Aorta (tissue), 5 donors: ENCODE measurements at regions not wholly inside any gene's neighbourhood (a gene's known extent, or its start where the extent isn't known, plus 50 kb on each side); places are given as distances from the start of the nearest gene placed in this dataset.

Source experiments
- ATAC-seq: fragments of 200-7000 bp; cut with Tn5 transposase; one replicate; pipeline ENCODE4 v1.9.1; 2022; ENCODE audit warnings: moderate library complexity; ENCODE audit not compliant: low FRiP score
- DNase-seq, 2 donors: peaks; one replicate each; pipeline ENCODE4 v3.0.0-alpha.2; 2020
- H3K27ac ChIP-seq, 2 donors: one replicate each; pipeline ENCODE4 v1.5.1; 2013; ENCODE audit warnings: low read length in 2 of 2, mild to moderate bottlenecking in 2 of 2, moderate library complexity in 2 of 2, control low read depth in 1 of 2, inconsistent platforms in 1 of 2, low read depth in 1 of 2
- H3K27me3 ChIP-seq, 2 donors: one replicate each; pipeline ENCODE4 v1.6.1; 2013; ENCODE audit warnings: control low read depth in 1 of 2, low read length in 1 of 2, mild to moderate bottlenecking in 1 of 2, moderate library complexity in 1 of 2; ENCODE audit not compliant: insufficient read depth in 2 of 2, control insufficient read depth in 1 of 2
- H3K36me3 ChIP-seq, 2 donors: one replicate each; pipeline ENCODE4 v1.6.1; 2013; ENCODE audit warnings: control low read depth in 1 of 2, low read length in 1 of 2, mild to moderate bottlenecking in 1 of 2; ENCODE audit not compliant: insufficient read depth in 2 of 2, control insufficient read depth in 1 of 2
- H3K4me1 ChIP-seq, 2 donors: one replicate each; pipeline ENCODE4 v1.6.1; 2013; ENCODE audit warnings: low read length in 2 of 2, control low read depth in 1 of 2, mild to moderate bottlenecking in 1 of 2, moderate library complexity in 1 of 2; ENCODE audit not compliant: insufficient read depth in 2 of 2, control insufficient read depth in 1 of 2
- H3K4me3 ChIP-seq, 2 donors: one replicate each; pipeline ENCODE4 v1.5.1; 2013; ENCODE audit warnings: low read length in 2 of 2, control low read depth in 1 of 2, mild to moderate bottlenecking in 1 of 2
- H3K9me3 ChIP-seq: one replicate; pipeline ENCODE4 v1.6.1; 2013; ENCODE audit warnings: mild to moderate bottlenecking, low read length; ENCODE audit not compliant: control insufficient read depth
- WGBS, 2 donors: extraction: QIAGEN DNeasy Blood & Tissue Kit; methylation state at CpG; one replicate each; pipeline ENCODE4 v1.1.7; 2013; 5-methylcytosine and 5-hydroxymethylcytosine counted together
- intact Hi-C, 2 donors: fragments of 100-400 bp; cut with DNase I; formaldehyde crosslinking; loops; one replicate each; pipeline versions ENCODE4 v1.14.2 to v1.15.0; 2022
- donor health status: healthy with polysubstance abuse.
- donor health status: Bipolar disorder and iron deficiency.
- donor health status: DM: no; HTN: no; CAD: no.
- donor health status: DM: no; HTN: no; CAD: no.
- donor health status: DM: yes; HTN: yes; CAD: no.

DNA sequence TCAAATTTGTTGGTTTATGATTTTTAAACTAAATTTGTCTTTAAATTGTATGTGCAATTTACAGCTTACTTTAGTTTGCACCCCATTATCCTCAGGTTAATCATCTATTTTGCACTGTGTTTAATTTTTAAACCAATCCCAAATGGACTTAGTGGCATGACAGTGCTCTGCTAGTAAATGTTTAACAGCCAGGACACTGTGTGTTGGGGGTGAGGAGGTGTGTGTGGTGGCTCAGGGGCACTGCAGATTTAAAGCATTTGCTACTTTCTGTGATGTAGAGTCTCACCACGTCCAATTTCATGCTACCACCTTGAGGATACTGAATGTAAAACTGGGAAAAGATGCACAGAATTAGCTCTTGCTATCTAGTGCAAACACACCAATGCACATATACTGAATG lies 225.7 kb downstream of the HAO1 start:
- H3K27me3 ChIP-seq, result no peaks in the 10 kb centered on the region
- H3K27ac ChIP-seq, result no peak overlapping the region
- WGBS, 2 donors, result 0 to 23% methylated on average over 1 of the region's 1 CpG
- no peaks in the 10 kb centered on the region for H3K36me3 ChIP-seq
- H3K9me3 ChIP-seq, result no peaks in the 10 kb centered on the region
- ATAC-seq (no peak), DNase-seq (no peak)
- intact Hi-C loops, result no loop called here
- no peak overlapping the region for H3K4me3 ChIP-seq
- H3K4me1 ChIP-seq, result no peaks in the 10 kb centered on the region

GRCh38 chr20:7716286-7716972 lies 223.8 kb downstream of the HAO1 start:
- Histone ChIP-seq H3K27ac (no peak overlapping the region), H3K9me3 (no peaks in the 10 kb centered on the region), H3K4me1 (no peaks in the 10 kb centered on the region), H3K4me3 (no peak overlapping the region), H3K36me3 (no peaks in the 10 kb centered on the region), H3K27me3 (no peaks in the 10 kb centered on the region)
- WGBS, 2 donors, result 36 to 38% methylated on average over 6 of the region's 6 CpGs
- intact Hi-C loops, result no loop called here
- DNase-seq, result no peak
- no peak for ATAC-seq

DNA sequence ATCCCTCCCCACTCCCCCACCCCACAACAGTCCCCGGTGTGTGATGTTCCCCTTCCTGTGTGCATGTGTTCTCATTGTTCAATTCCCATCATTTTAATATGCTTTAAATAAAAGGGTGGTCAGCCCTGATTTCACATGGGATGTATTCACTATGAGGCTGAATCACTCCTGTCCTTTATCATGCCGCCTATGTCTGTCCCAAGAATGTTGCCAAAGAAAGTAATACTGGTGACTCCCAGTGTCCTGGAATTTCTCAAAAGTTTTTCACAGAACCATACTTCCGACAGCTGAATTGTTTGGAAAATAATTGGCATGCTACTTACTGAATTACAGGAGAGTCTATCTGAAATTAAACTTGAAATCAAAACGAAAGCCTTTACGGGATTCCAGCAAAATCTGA lies 217.7 kb downstream of the HAO1 start:
- Histone ChIP-seq H3K27me3 (no peaks in the 10 kb centered on the region), H3K36me3 (no peaks in the 10 kb centered on the region), H3K4me1 (no peaks in the 10 kb centered on the region), H3K9me3 (peaks cover 1% of the 10 kb centered on the region), H3K27ac (no peak overlapping the region), H3K4me3 (no peak overlapping the region)
- intact Hi-C loops, result no loop called here
- ATAC-seq (no peak), DNase-seq (no peak)
- WGBS, 2 donors, result 41 to 42% methylated on average over 5 of the region's 5 CpGs

DNA sequence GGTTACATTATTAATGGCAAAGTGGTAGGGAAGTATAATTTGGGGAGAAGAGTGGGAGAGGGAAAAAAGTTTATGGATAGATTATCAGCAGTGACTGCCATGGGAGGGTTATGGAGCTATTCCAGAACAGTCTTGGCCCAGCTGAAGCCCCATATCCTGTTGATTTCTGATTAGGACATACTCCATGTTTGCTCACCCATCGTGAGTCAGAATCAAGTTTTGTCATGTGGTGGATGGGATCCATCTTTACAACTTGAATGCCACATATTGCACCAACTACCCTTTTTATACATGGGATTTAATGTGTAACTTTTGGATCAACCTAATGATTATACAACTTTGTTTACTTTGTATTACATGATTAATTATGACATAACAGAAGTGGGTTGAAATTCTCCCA lies 217.0 kb downstream of the HAO1 start:
- Histone ChIP-seq H3K9me3 (peaks cover 1% of the 10 kb centered on the region), H3K36me3 (no peaks in the 10 kb centered on the region), H3K27me3 (no peaks in the 10 kb centered on the region), H3K27ac (no peak overlapping the region), H3K4me3 (no peak overlapping the region), H3K4me1 (no peaks in the 10 kb centered on the region)
- DNase-seq (no peak), ATAC-seq (no peak)
- WGBS, 2 donors, result 26 to 57% methylated on average over 1 of the region's 1 CpG
- intact Hi-C loops, result no loop called here

GRCh38 chr20:7728338-7728737 lies 211.9 kb downstream of the HAO1 start:
- intact Hi-C loops, result no loop called here
- ATAC-seq, result no peak
- no peaks in the 10 kb centered on the region for H3K4me1 ChIP-seq

DNA sequence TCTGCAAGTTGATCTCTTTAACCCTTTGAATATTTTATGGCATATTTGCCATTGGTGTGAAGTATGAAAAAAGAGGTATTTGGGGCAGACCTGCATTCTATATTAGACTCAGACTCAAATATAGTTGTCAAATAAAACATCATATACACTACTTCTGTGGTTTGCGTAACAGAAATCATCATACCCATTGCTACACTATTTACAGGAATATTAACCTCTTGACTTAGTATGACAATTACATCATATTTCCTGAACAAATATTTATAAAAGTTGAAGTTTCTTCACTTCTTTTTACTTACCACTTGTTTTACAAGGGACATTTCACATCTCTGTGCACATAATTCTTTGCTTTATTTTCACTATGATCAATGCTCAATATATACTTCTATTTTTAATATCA lies 206.0 kb downstream of the HAO1 start:
- Histone ChIP-seq H3K9me3 (no peaks in the 10 kb centered on the region), H3K27me3 (no peaks in the 10 kb centered on the region), H3K4me1 (no peaks in the 10 kb centered on the region), H3K4me3 (no peak overlapping the region), H3K27ac (no peak overlapping the region), H3K36me3 (no peaks in the 10 kb centered on the region)
- ATAC-seq (no peak), DNase-seq (no peak)
- intact Hi-C loops, result no loop called here
- 92 to 93% methylated on average over 1 of the region's 1 CpG for WGBS, 2 donors

More at GRCh38 chr20:7728338-7728737, 211.9 kb downstream of the HAO1 start:
- no peak for DNase-seq
- no peaks in the 10 kb centered on the region for H3K36me3 ChIP-seq
- H3K9me3 ChIP-seq, result peaks cover 1% of the 10 kb centered on the region
- no peaks in the 10 kb centered on the region for H3K27me3 ChIP-seq
- no peak overlapping the region for H3K4me3 ChIP-seq
- H3K27ac ChIP-seq, result no peak overlapping the region

DNA sequence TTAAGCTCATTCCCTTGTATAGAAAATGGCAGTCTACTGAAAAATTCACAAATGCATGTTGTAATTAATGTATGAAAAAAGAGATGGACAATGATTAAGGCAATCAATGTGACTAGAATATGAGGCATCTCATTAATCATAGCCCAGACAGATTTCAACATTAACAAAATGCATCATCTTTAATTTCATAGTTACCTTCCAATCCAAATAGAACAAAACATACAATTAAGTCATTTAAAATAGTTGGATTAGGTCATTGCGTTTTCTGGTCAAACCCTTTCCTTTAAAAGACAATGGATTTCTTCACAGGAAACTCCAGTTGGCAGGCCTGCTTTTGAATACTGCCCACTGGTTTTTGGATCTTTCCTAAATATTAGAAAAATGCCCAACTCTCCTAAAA lies 203.9 kb downstream of the HAO1 start:
- no peak for DNase-seq
- no peaks in the 10 kb centered on the region for H3K36me3 ChIP-seq
- no peak for ATAC-seq
- WGBS, 2 donors, result 36 to 48% methylated on average over 1 of the region's 1 CpG
- no peaks in the 10 kb centered on the region for H3K4me1 ChIP-seq
- no peaks in the 10 kb centered on the region for H3K9me3 ChIP-seq
- no peak overlapping the region for H3K27ac ChIP-seq
- H3K4me3 ChIP-seq, result no peak overlapping the region
- intact Hi-C loops, result no loop called here
- H3K27me3 ChIP-seq, result no peaks in the 10 kb centered on the region

GRCh38 chr20:7741866-7742265 lies 198.4 kb downstream of the HAO1 start:
- H3K27ac ChIP-seq, result no peak overlapping the region
- no peaks in the 10 kb centered on the region for H3K27me3 ChIP-seq
- H3K9me3 ChIP-seq, result peaks cover 4% of the 10 kb centered on the region
- no peak for ATAC-seq
- no peak overlapping the region for H3K4me3 ChIP-seq
- no peaks in the 10 kb centered on the region for H3K36me3 ChIP-seq
- intact Hi-C loops, result no loop called here
- 73 to 78% methylated on average over 2 of the region's 2 CpGs for WGBS, 2 donors
- DNase-seq, result no peak
- no peaks in the 10 kb centered on the region for H3K4me1 ChIP-seq

GRCh38 chr20:7742479-7742878 lies 197.8 kb downstream of the HAO1 start:
- Histone ChIP-seq H3K27me3 (no peaks in the 10 kb centered on the region), H3K36me3 (no peaks in the 10 kb centered on the region), H3K9me3 (peaks cover 4% of the 10 kb centered on the region), H3K4me3 (no peak overlapping the region), H3K4me1 (no peaks in the 10 kb centered on the region), H3K27ac (no peak overlapping the region)
- ATAC-seq (no peak), DNase-seq (no peak)
- WGBS, 2 donors, result 72 to 77% methylated on average over 2 of the region's 2 CpGs
- intact Hi-C loops, result no loop called here
